ENCODE measurements at regions not wholly inside any gene's neighbourhood (a gene's known extent, or its start where the extent isn't known, plus 50 kb on each side); places are given as distances from the start of the nearest gene placed in this dataset.

GRCh38 chr4:163768014-163768413 is 273.5 kb downstream of the TMA16 start:
- DNase-seq = no peak

- no peak for DNase-seq
Measured at GRCh38 chr4:163772238-163772637, 277.7 kb downstream of the TMA16 start.

GRCh38 chr4:163773940-163774339 is 279.4 kb downstream of the TMA16 start:
- no peak for DNase-seq

GRCh38 chr4:163776957-163777356 is 282.5 kb downstream of the TMA16 start:
- no peak for DNase-seq

- no peak for DNase-seq
Measured at GRCh38 chr4:163781726-163782125, 287.2 kb downstream of the TMA16 start.

- no peak for DNase-seq
Measured at GRCh38 chr4:163790231-163790630, 295.7 kb downstream of the TMA16 start.

GRCh38 chr4:163795885-163796284 is 301.4 kb downstream of the TMA16 start:
- no peak for DNase-seq

- no peak for DNase-seq
Measured at GRCh38 chr4:163804001-163804400, 309.5 kb downstream of the TMA16 start.

- no peak for DNase-seq
Measured at GRCh38 chr4:163806653-163807052, 312.2 kb downstream of the TMA16 start.

- no peak for DNase-seq
Measured at GRCh38 chr4:163808011-163808410, 313.5 kb downstream of the TMA16 start.

GRCh38 chr4:163810755-163811154 is 316.3 kb downstream of the TMA16 start:
- no peak for DNase-seq

- no peak for DNase-seq
Measured at GRCh38 chr4:163815776-163816175, 321.3 kb downstream of the TMA16 start.

GRCh38 chr4:163816494-163816893 is 322.0 kb downstream of the TMA16 start:
- no peak for DNase-seq

GRCh38 chr4:163818673-163819072 is 324.2 kb downstream of the TMA16 start:
- no peak for DNase-seq

- DNase-seq = no peak
Measured at GRCh38 chr4:163833669-163834068, 339.2 kb downstream of the TMA16 start.

- no peak for DNase-seq
Measured at GRCh38 chr4:163846008-163846407, 351.5 kb downstream of the TMA16 start.

- no peak for DNase-seq
Measured at GRCh38 chr4:163852246-163852645, 357.8 kb downstream of the TMA16 start.

- no peak for DNase-seq
Measured at GRCh38 chr4:163857903-163858302, 363.4 kb downstream of the TMA16 start.

GRCh38 chr4:163858515-163858914 is 364.0 kb downstream of the TMA16 start:
- DNase-seq = no peak

- no peak for DNase-seq
Measured at GRCh38 chr4:163863082-163863481, 368.6 kb downstream of the TMA16 start.

- no peak for DNase-seq
Measured at GRCh38 chr4:163865010-163865409, 370.5 kb downstream of the TMA16 start.

- DNase-seq = no peak
Measured at GRCh38 chr4:163866728-163867315, 372.3 kb downstream of the TMA16 start.

- no peak for DNase-seq
Measured at GRCh38 chr4:163868445-163868844, 374.0 kb downstream of the TMA16 start.

- no peak for DNase-seq
Measured at GRCh38 chr4:163871078-163871477, 376.6 kb downstream of the TMA16 start.

GRCh38 chr4:163875327-163875726 is 380.8 kb downstream of the TMA16 start:
- DNase-seq = no peak

Data from skin of body (tissue), 1 donor.